ENCODE measurements at regions not wholly inside any gene's neighbourhood (a gene's known extent, or its start where the extent isn't known, plus 50 kb on each side); places are given as distances from the start of the nearest gene placed in this dataset.

DNA sequence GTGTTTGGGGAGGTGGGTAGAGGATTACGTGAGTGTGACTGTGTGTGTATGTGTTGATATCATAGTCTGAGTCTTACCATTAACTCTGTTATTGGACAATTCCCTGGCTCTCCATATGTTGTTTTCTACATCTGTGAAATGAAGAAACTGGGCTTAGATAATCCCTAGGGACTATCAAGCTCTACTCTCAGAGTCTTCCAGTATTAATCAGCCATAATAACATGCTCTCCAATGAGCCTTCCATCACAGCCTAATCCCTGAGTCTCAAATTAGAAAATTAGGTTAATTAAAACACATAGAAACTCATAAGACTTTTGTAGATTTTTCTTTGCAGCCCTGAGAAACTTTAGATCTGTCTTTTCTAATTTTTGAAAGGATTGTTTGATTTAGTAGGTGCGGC lies 404.2 kb upstream of the RARB start:
- Histone ChIP-seq H4K20me1 (ENCODE audit: control insufficient read depth, extremely low read depth, insufficient read depth, low read length) (no peaks in the 10 kb centered on the region), H3K79me2 (ENCODE audit: control insufficient read depth, insufficient read depth, low read length) (no peaks in the 10 kb centered on the region), H3K4me3 (ENCODE audit: control insufficient read depth in 2 of 3, extremely low read depth in 1 of 3, insufficient read depth in 2 of 3, low read depth in 1 of 3, low read length in 3 of 3) (no peak overlapping the region), H3K27ac (ENCODE audit: control insufficient read depth, insufficient read depth, low read length) (no peak overlapping the region), H3K9me1 (ENCODE audit: control insufficient read depth, extremely low read depth, insufficient read depth, low read length) (no peaks in the 10 kb centered on the region), H2AFZ (ENCODE audit: control insufficient read depth, low read length) (no peak overlapping the region), H3K36me3 (ENCODE audit: control insufficient read depth in 2 of 2, extremely low read depth in 1 of 2, insufficient read depth in 2 of 2, low read length in 2 of 2) (no peaks in the 10 kb centered on the region), H3K9ac (ENCODE audit: control insufficient read depth, extremely low read depth, insufficient read depth, low read length) (no peak overlapping the region), H3K9me3 (ENCODE audit: control insufficient read depth, low read depth, low read length) (no peaks in the 10 kb centered on the region), H3K27me3 (ENCODE audit: control insufficient read depth, extremely low read depth, insufficient read depth, low read length) (no peaks in the 10 kb centered on the region), H3K4me2 (ENCODE audit: control insufficient read depth, extremely low read depth, insufficient read depth, low read depth, low read length) (no peak overlapping the region), H3K4me1 (ENCODE audit: control insufficient read depth, extremely low read depth, insufficient read depth, low read length) (no peaks in the 10 kb centered on the region)
- FAIRE-seq (no peak), DNase-seq (ENCODE audit: low read depth, low spot score) (no peak)
- dilution Hi-C loops (cut with MboI; ENCODE audit: extremely low pct_ligation_motif_present, low sequenced_read_pairs): no loop called here
- TF ChIP-seq EZH2 (IDR thresholded peaks at IDR 0.05; ENCODE audit: low read length): no peak
- TF ChIP-seq, protein P1, sequence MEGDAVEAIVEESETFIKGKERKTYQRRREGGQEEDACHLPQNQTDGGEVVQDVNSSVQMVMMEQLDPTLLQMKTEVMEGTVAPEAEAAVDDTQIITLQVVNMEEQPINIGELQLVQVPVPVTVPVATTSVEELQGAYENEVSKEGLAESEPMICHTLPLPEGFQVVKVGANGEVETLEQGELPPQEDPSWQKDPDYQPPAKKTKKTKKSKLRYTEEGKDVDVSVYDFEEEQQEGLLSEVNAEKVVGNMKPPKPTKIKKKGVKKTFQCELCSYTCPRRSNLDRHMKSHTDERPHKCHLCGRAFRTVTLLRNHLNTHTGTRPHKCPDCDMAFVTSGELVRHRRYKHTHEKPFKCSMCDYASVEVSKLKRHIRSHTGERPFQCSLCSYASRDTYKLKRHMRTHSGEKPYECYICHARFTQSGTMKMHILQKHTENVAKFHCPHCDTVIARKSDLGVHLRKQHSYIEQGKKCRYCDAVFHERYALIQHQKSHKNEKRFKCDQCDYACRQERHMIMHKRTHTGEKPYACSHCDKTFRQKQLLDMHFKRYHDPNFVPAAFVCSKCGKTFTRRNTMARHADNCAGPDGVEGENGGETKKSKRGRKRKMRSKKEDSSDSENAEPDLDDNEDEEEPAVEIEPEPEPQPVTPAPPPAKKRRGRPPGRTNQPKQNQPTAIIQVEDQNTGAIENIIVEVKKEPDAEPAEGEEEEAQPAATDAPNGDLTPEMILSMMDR (optimal IDR thresholded peaks at IDR 0.05 in 1 of 3, IDR thresholded peaks at IDR 0.05 in 1 of 3, conservative IDR thresholded peaks at IDR 0.05 in 1 of 3; ENCODE audit: extremely low read depth in 1 of 3, insufficient read depth in 2 of 3, low read length in 3 of 3): no peak

DNA sequence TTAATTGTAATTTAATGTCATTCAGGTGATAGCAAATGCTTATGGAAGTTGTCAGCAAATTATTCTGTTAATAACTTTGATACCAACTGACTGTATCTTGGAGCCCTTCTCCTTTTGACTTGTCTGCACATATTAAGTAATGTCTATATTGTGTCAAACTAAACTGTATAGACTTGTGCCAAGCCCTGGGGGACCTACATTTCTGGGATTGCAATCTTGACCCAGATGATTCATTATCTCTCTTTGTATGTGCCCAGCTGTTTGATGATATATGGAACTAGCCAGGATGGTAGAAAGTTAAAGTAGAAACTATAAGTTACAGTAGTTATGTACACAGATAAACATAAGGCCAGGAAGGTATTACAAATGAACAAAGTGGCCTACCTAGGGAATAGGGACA lies 402.8 kb upstream of the RARB start:
- no peaks in the 10 kb centered on the region for H3K36me3 ChIP-seq (ENCODE audit: control insufficient read depth in 2 of 2, extremely low read depth in 1 of 2, insufficient read depth in 2 of 2, low read length in 2 of 2)
- dilution Hi-C loops (cut with MboI; ENCODE audit: extremely low pct_ligation_motif_present, low sequenced_read_pairs): no loop called here
- TF ChIP-seq EZH2 (IDR thresholded peaks at IDR 0.05; ENCODE audit: low read length): no peak
- TF ChIP-seq, protein P1 (optimal IDR thresholded peaks at IDR 0.05 in 1 of 3, IDR thresholded peaks at IDR 0.05 in 1 of 3, conservative IDR thresholded peaks at IDR 0.05 in 1 of 3; ENCODE audit: extremely low read depth in 1 of 3, insufficient read depth in 2 of 3, low read length in 3 of 3): no peak

More for the DNA sequence above, 402.8 kb upstream of the RARB start:
- no peak for DNase-seq (ENCODE audit: low read depth, low spot score)
- no peaks in the 10 kb centered on the region for H3K9me1 ChIP-seq (ENCODE audit: control insufficient read depth, extremely low read depth, insufficient read depth, low read length)
- no peaks in the 10 kb centered on the region for H3K79me2 ChIP-seq (ENCODE audit: control insufficient read depth, insufficient read depth, low read length)
- no peaks in the 10 kb centered on the region for H4K20me1 ChIP-seq (ENCODE audit: control insufficient read depth, extremely low read depth, insufficient read depth, low read length)
- no peak overlapping the region for H3K4me2 ChIP-seq (ENCODE audit: control insufficient read depth, extremely low read depth, insufficient read depth, low read depth, low read length)
- H3K9ac ChIP-seq (ENCODE audit: control insufficient read depth, extremely low read depth, insufficient read depth, low read length): no peak overlapping the region
- H3K27ac ChIP-seq (ENCODE audit: control insufficient read depth, insufficient read depth, low read length): no peak overlapping the region
- no peak overlapping the region for H3K4me3 ChIP-seq (ENCODE audit: control insufficient read depth in 2 of 3, extremely low read depth in 1 of 3, insufficient read depth in 2 of 3, low read depth in 1 of 3, low read length in 3 of 3)
- no peaks in the 10 kb centered on the region for H3K27me3 ChIP-seq (ENCODE audit: control insufficient read depth, extremely low read depth, insufficient read depth, low read length)
- no peaks in the 10 kb centered on the region for H3K9me3 ChIP-seq (ENCODE audit: control insufficient read depth, low read depth, low read length)
- H2AFZ ChIP-seq (ENCODE audit: control insufficient read depth, low read length): no peak overlapping the region
- FAIRE-seq: no peak
- no peaks in the 10 kb centered on the region for H3K4me1 ChIP-seq (ENCODE audit: control insufficient read depth, extremely low read depth, insufficient read depth, low read length)
